NCI-H345 treated with DMSO at 0.1 percent for 48 hours (cell line): ENCODE measurements at regions not wholly inside any gene's neighbourhood (a gene's known extent, or its start where the extent isn't known, plus 50 kb on each side); places are given as distances from the start of the nearest gene placed in this dataset.

Experiments used
- DNase-seq: peaks from one replicate; lab custom pipeline; 2025; ENCODE audit not compliant: unreplicated experiment; lab: John Stamatoyannopoulos, UW

GRCh38 chr5:152337484-152337883 lies 67.6 kb downstream of the NMUR2 start:
- no peak for DNase-seq

- DNase-seq, result no peak
Observed at GRCh38 chr5:152335461-152335860, 69.6 kb downstream of the NMUR2 start.

- DNase-seq, result peak; percentile 32
Observed at GRCh38 chr5:152332716-152333460, 72.2 kb downstream of the NMUR2 start.

- DNase-seq, result no peak
Observed at GRCh38 chr5:152331718-152332117, 73.4 kb downstream of the NMUR2 start.

GRCh38 chr5:152331006-152331405 lies 74.1 kb downstream of the NMUR2 start:
- DNase-seq, result no peak

GRCh38 chr5:152329761-152330283 lies 75.3 kb downstream of the NMUR2 start:
- DNase-seq, result no peak

- DNase-seq, result peak; percentile 48
Observed at GRCh38 chr5:152329207-152329606, 75.9 kb downstream of the NMUR2 start.

GRCh38 chr5:152315942-152316341 lies 89.1 kb downstream of the NMUR2 start:
- DNase-seq, result no peak

- no peak for DNase-seq
Observed at GRCh38 chr5:152314196-152314829, 90.8 kb downstream of the NMUR2 start.

- no peak for DNase-seq
Observed at GRCh38 chr5:152309926-152310450, 95.1 kb downstream of the NMUR2 start.

- no peak for DNase-seq
Observed at GRCh38 chr5:152306386-152306785, 98.7 kb downstream of the NMUR2 start.

- no peak for DNase-seq
Observed at GRCh38 chr5:152305525-152305924, 99.6 kb downstream of the NMUR2 start.

- no peak for DNase-seq
Observed at GRCh38 chr5:152303841-152304240, 101.2 kb downstream of the NMUR2 start.

GRCh38 chr5:152297866-152298265 lies 107.2 kb downstream of the NMUR2 start:
- no peak for DNase-seq

GRCh38 chr5:152293189-152293588 lies 111.9 kb downstream of the NMUR2 start:
- DNase-seq, result no peak

GRCh38 chr5:152290181-152290580 lies 114.9 kb downstream of the NMUR2 start:
- DNase-seq, result no peak

- no peak for DNase-seq
Observed at GRCh38 chr5:152288917-152289595, 116.0 kb downstream of the NMUR2 start.

- no peak for DNase-seq
Observed at GRCh38 chr5:152288499-152288898, 116.6 kb downstream of the NMUR2 start.

GRCh38 chr5:152285764-152286163 lies 119.3 kb downstream of the NMUR2 start:
- DNase-seq, result no peak

GRCh38 chr5:152282331-152282730 lies 122.7 kb downstream of the NMUR2 start:
- DNase-seq, result no peak

- no peak for DNase-seq
Observed at GRCh38 chr5:152277936-152278335, 127.1 kb downstream of the NMUR2 start.

- DNase-seq, result no peak
Observed at GRCh38 chr5:152274224-152274623, 130.9 kb downstream of the NMUR2 start.
